Stimulated activated CD8-positive, alpha-beta memory T cell treated with anti-CD3 and anti-CD28 coated beads, Interleukin-15, amount 100 ng/mL, for 24 hours (primary cell): ENCODE measurements at regions not wholly inside any gene's neighbourhood (a gene's known extent, or its start where the extent isn't known, plus 50 kb on each side); places are given as distances from the start of the nearest gene placed in this dataset.
"Not testable (repeated sequence)": the region's sequence is repeated elsewhere in the genome, so short reads cannot be mapped to it uniquely, and the experiment has no call there.

Source experiments
- DNase-seq: peaks from one replicate; pipeline ENCODE4 v3.0.0-alpha.2; 2020; ENCODE audit warnings: low read depth

GRCh38 chr11:64428693-64429092 lies 69.7 kb downstream of the RPS6KA4 start:
- no peak for DNase-seq

DNA sequence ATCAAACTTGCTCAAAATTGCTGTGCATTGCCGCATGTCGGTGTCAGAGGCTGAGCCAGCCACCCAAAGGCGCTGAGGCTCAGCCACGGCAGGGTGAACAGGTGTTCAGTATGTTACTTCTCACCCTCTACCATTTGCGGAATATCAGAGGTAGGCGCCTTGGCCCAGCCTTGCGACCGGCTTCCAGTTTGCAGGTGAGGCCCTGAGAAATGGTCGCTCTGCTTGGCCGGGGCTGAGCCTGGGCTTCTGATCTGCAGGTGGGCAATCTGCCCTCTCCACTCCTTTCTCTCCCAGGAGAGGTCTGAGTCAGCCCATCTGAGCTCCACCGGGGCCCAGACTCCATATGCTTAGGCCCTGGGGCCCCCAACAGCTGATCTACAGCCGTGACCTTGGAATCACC lies 71.0 kb downstream of the RPS6KA4 start:
- no peak for DNase-seq

- no peak for DNase-seq
Measured at GRCh38 chr11:64430645-64431044, 71.7 kb downstream of the RPS6KA4 start.

DNA sequence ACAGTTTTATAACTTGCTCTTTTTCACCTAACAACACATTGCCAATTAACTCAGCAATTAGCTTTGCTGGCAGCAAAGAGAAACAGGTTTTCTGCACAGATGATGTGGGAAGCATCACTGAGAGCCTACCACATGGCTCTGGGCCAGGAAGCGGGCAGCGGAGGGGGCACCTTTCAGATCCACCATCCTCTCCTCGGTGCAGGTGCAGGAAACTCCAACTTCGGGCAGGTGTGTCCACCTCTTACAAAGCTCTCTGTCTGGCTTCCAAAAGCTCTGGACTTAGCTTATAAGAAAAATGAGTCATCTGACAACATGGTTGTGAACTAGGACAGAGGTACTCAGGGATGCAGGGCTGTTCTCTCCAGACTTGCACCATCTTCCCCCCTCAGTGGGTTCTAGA lies 77.0 kb downstream of the RPS6KA4 start:
- no peak for DNase-seq

GRCh38 chr11:64437426-64437825 lies 78.5 kb downstream of the RPS6KA4 start:
- DNase-seq, result no peak

- DNase-seq, result no peak
Measured at GRCh38 chr11:64438986-64439771, 80.2 kb downstream of the RPS6KA4 start.

- DNase-seq, result not testable (repeated sequence)
Measured at GRCh38 chr11:64439772-64440491, 81.0 kb downstream of the RPS6KA4 start.

- DNase-seq, result no peak
Measured at GRCh38 chr11:64441127-64441526, 82.2 kb downstream of the RPS6KA4 start.

- no peak for DNase-seq
Measured at GRCh38 chr11:64443001-64443400, 84.0 kb downstream of the RPS6KA4 start.

- no peak for DNase-seq
Measured at GRCh38 chr11:64444838-64445441, 86.0 kb downstream of the RPS6KA4 start.

DNA sequence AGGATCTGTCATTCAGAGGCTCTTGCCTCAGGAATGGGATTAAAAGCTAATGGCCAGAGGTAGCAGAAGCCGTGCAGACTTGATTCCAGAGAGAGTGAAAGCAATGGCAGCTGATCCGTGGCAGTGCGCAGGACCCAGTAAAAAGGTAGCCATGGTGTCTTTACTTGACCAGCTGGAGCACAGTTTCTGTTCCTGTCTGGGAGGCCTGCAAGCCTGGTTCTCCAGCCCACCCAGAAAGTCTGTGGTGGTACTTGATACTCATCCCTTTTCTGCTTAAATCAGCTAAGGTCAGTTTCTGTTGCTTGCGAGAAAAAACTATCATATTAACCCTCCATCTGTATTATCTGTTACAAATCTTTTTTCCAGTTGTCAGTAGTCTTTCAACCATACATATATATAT lies 86.7 kb downstream of the RPS6KA4 start:
- DNase-seq, result no peak

- DNase-seq, result no peak
Measured at GRCh38 chr11:64447831-64448598, 89.1 kb downstream of the RPS6KA4 start.

GRCh38 chr11:64448599-64449380 lies 89.8 kb downstream of the RPS6KA4 start:
- peak; percentile 43 for DNase-seq

GRCh38 chr11:64449381-64450167 lies 90.6 kb downstream of the RPS6KA4 start:
- DNase-seq, result peak; percentile 36

- DNase-seq, result no peak
Measured at GRCh38 chr11:64450168-64450560, 91.2 kb downstream of the RPS6KA4 start.

GRCh38 chr11:64451856-64452255 lies 92.9 kb downstream of the RPS6KA4 start:
- no peak for DNase-seq

DNA sequence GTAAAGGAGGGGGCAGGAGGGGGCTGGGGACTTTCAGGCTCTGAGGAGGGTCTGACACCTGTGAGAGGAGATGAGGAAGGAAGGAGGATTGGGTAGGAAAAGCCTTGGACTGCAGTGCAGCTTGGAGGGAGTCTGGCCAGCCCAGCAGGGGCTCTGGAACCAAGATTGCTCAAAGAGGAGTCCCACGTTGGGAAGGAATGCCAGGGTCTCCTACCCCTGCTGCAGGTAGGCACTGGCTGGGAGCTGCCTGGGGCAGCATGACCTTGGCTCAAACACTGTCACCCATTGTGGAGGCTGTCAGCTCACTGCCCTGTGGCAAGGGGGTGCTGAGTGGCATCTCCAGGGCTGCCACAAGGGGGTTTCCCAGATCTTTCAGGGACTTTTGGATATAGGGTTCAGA lies 94.5 kb downstream of the RPS6KA4 start:
- no peak for DNase-seq

- no peak for DNase-seq
Measured at GRCh38 chr11:64455456-64456261, 96.7 kb downstream of the RPS6KA4 start.

DNA sequence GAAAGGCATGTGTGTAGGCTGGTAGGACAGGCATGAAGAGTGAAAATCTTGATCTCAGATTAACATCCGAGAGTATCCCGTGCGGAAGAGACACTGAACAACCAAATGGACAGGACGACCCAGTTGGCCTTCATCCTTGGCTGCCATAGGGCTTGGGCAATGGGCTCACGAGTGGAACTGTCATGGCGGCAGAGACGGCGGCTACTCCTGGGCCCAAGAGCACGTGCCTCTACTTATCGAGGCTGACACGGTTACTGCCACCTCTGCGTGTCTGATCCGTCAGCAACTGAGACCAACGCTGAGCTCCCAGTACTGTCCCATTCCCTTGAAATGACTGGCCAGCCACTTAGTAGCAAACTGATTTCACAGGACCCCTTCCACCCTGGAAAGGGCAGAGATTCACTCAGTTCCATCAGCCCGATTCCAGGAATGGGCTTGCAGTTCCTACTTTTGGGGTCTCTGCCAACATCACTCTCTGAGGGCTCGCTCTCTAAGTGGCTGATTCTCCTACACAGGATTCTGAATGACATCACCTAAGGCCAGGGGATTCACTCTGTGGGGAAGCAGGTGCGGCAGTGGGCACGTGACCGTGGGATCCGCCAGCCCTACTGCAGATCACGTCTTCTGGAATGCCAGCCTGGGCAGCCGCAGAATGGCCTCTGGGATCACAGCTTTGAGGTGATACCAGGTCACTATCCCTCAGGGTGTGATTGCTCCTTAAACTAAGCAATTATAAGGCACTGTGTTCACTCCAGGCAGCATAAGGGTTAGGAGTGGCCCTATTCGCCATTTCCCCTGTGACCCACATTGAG lies 97.8 kb downstream of the RPS6KA4 start:
- no peak for DNase-seq
